Ureter (tissue), 1 donor: ENCODE measurements at regions not wholly inside any gene's neighbourhood (a gene's known extent, or its start where the extent isn't known, plus 50 kb on each side); places are given as distances from the start of the nearest gene placed in this dataset.
"Not testable (repeated sequence)": the region's sequence is repeated elsewhere in the genome, so short reads cannot be mapped to it uniquely, and the experiment has no call there.

Source experiments
- DNase-seq: peaks from one replicate; pipeline ENCODE4 v3.0.0-alpha.2; 2020; ENCODE audit warnings: low spot score
- donor health status: DM: yes; HTN: yes; CAD: no.

DNA sequence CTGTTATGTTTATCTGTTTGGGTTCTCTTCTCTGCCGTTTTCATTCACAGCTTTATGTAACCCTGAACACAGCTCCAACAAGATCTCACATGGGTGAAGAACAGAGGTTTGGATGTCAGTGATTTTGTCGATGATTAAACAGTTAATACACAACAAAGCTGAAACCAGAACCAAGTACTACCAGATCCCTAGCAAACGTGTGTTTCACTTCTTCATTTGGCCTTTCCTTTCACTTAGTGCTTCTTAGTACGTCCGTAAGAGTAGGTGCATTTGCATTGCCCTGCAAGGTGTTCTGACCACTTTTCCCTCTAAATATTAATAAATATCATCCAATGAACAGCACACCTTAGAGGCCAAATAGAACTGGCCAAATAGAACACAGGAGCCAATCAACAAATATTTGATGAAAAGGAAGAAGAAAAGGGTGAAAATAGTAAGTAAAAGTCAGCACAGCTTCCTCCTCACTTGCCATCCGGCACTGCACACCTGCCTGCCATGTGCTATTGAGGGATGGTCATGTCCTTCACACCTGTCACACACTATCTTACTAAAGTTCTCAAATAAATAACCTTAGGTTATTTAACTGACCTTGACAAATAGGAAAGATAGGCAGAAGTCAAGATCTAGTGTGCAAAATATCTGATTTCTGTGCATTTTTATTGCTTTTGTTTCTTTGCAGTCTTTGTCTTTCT is 252.6 kb upstream of the ANKRD30A start:
- DNase-seq: no peak

DNA sequence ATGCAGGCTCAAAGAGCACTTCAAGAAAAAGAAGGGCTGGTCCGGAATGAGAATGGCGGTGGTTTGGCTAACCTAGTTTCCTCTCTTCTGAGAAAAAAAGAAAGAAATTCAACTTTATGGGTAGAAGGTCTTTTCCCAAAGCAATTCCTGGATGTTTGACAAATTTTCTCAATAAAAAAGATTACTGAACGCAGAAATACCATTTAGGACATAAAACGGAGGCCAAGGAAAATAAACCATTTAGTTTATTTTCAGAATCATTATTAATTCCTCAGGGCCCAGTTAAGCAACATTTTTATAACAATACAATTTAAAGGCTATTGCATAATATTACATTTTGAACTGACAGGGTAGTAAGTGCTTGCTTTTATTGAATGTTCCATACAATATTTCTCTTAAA is 284.6 kb upstream of the ANKRD30A start:
- no peak for DNase-seq

DNA sequence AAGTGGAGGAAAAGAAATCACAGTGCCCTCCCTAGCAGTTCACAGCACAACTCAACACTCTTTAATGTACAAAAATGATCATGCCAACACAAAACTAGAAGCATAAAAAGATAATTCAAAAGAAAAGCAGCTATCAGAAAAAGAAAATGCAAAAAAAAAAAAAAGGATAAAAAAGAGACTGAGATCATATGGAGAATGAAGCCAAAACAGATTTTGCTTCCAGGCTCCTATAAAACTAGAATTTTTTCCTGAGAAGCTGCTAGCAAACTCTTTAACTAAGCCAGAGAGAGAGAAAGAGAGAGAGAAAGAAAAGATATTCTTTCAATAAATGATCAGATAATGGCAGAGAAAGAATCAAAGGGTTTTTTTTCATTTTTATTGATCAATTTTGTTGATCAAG is 288.0 kb upstream of the ANKRD30A start:
- no peak for DNase-seq

DNA sequence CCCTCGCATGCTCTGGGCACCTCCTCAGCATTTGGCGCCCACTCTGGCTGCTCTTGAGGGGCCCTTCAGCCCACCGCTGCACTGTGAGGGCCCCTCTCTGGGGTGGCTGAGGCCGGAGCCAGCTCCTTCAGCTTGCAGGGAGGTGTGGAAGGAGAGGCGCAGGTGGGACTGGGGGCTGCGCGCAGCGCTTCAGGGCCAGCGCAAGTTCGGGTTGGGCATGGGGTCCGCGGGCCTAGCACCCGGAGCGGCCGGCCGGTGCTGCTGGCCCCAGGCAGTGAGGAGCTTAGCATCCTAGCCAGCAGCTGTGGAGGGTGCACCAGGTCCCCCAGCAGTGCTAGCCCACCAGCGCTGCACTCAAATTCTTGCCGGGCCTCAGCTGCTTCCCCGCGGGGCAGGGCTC is 305.6 kb upstream of the ANKRD30A start:
- no peak for DNase-seq

DNA sequence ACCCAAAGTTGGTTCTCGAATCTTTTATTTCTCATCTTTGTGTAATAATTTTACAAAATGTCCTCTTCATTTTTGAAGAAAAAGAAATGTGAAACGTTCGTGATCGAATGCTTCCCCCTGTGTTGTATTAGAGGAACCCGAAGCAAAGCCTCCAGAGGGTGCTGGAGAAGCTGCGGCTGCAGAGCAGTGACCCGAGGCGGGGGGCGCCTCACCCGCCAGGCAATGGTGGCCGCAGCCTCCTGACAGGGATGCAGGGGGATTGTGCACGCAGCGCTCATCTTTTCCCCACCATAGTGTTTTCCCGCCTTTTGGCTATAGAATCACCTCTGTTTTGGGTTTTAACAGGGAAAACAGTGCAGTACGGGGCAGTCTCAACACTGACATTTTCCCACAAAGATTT is 307.5 kb upstream of the ANKRD30A start:
- no peak for DNase-seq

DNA sequence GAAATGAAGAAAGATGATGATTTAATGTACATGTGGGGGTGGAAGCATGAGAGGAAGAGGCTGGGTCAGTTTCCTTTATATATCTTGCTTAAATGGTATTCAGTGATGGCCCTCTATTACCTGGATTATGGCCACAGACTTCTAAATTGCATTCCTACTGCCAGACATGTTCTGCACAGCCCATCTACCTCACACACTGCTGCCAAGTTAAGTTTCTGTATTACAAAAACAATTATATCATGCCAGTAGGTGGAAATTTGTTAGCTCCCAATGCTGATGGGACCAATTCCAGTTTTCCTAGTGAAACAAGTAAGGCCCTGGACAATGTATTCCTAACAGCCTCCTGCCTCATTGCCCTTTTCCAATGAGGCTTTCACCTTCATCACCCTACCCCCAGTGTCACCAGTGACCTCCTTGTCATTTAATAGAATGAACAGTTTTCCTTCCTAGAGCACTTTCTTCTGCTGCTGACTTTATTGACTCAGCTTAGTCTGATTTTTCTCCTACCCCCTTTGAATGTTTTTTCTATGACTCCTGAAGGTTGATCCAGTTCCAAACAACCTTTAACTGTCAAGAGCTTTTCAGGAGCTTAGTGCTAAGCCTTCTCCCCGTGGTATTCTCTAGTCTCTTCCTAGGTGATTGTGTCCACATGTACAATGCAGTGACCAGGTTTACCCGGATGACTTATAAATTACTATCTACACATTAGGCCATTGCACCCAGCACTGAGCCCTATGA is 316.6 kb upstream of the ANKRD30A start:
- no peak for DNase-seq

DNA sequence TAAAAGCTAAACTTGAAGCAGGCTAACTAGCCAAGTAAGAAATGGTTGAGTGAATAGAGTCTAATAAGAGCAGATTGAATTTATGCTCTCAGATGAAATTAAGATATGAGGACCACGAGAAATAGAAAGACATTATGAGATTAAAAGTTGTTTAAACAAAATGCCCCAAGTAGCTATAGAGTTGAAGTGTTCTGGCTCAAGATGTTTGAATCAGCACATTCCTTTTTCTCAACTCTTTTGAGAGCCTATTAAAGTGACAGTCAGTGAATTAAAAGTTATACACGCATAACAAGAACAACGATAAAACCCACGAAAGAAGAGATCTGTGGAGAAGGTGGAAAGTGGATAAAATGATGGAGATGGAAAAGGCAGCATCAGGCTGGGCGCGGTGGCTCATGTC is 322.2 kb upstream of the ANKRD30A start:
- no peak for DNase-seq

DNA sequence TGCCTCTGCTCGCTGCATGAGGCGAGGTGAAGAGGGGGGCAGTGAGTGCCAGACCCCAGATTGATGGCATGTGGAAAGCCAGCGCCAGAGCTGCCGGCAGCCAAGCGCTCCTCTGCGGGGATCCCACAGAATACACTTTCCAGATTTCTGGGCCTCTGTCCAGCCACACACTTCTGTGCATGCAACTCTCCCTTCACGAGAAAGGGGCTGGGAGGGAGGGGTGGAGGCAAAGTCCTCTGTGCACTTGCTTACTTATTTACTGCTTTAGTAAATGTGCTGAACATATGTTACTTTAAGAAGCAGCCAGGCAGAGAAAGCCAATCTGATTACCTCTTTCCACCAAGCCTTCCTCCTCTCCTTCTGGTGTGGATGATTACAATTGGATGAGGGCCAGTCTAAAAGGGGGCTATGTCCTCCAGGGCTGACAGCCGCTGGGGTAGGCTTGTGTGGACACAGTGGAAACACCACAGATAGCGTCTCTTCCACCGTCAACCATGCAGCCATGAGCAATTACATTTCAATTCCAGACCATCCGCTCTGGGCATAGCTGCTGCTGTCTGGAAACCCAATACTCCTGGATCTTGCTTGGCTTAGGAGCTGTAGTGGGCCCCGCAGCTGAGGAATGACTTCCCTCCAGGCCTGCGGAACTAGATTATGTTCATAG is 322.8 kb upstream of the ANKRD30A start:
- DNase-seq: no peak

DNA sequence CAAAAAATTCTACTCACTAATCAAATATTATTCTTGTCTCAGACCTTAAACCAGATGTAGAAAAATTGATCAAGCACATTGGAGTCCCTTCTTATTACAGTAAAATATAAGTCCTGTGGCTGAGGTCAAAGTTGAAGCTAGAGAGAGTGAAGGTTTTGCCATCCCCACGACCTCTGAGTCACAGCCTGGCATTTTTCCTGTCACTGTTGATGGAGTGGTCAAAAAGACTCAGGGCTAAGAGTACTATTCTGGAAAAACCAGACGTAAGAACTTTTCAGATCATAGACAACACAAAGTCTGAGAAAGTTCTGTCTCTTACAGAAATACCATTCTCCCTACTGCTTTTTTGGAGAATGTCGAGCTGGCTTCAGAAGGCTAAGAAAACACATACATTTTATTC is 323.7 kb upstream of the ANKRD30A start:
- DNase-seq: no peak

DNA sequence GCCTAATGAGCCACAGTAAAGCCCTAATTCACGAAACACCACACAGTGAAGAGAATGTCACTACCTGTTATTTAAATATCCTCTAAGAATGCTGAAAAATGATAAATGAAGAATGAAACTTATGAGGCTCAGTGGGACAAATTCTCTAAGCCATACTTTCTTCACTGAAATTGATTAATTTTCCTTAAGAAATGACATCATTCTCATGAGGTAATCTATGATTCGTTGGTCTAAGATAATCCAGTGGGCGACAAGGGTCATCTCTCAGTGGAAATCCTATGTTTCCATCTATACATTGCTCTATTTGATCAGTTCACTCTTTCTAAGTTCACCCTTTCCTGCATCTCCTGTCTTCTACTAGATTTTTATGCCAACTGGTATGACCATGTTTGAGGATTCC is 330.4 kb upstream of the ANKRD30A start:
- no peak for DNase-seq

DNA sequence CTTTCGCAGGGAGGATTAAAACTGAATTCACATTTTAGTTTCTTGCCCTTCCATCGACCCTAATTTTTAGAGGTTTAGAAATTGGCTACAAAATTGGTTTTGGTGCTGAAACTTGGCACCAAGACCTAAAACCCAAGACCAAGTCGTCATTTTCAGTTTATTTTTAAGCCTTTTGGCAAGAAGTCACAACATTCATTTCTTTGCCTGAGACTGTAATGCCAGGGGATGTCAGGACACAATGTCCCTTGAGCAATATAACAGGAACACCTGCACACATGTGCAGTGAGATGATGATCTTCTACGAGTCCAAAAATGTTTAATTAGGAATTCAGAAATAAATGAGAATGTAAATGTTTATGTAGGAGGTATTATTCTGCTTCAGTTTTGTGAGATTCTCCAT is 335.4 kb upstream of the ANKRD30A start:
- no peak for DNase-seq

DNA sequence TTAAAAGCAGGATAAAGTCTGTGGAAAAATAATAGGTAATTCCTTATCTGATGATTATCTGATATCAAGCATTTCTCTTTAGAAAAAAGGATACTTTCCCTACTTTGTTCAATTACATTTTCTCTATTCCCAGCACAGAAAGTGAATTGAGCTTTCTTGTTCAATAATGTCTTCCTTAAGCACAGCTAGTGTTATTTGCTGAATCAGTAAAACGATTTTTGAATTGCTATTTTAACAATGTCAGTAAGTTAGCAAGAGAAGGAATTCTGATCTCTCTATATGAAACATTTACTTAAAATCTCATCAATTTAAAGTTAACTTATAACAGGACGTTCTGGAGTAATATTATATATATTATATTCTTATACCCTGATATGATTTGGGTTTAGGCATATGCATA is 337.2 kb upstream of the ANKRD30A start:
- no peak for DNase-seq

DNA sequence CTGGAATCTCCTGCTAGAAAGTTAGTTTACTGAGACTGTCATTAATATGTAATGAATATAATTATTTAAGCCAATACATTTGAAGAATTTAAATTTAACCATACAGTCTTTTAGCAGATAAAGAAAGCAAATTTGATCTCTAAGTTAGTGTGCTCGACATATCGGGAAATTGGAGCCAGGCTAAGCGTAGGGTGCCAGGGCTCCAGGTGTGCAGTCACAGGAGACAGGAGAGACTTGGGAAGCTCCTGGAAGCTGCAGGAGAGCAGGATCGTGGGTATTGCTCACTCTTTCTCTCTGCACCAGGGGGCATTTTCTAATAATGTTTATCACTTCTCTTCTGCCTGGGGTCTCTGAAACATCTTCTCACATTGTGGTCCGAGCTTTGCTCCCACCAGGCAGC is 342.0 kb upstream of the ANKRD30A start:
- no peak for DNase-seq

DNA sequence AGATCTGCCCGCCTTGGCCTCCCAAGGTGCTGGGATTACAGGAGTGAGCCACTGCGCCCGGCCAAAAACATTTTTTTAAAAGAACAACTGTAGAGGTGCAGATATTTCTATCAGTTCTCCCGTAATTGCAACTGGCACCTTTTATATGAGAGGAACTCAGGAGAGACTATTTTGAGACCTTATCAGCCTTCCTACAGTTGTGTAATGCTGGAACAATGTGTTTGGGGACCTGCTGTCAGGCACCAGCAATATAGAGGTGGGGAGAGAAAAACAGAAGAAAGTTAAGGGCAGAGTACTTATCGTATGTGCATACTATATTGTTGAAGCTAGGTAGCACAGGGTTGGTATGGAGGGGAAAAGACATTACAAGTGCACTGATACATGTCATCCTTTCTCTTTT is 343.8 kb upstream of the ANKRD30A start:
- DNase-seq: no peak

DNA sequence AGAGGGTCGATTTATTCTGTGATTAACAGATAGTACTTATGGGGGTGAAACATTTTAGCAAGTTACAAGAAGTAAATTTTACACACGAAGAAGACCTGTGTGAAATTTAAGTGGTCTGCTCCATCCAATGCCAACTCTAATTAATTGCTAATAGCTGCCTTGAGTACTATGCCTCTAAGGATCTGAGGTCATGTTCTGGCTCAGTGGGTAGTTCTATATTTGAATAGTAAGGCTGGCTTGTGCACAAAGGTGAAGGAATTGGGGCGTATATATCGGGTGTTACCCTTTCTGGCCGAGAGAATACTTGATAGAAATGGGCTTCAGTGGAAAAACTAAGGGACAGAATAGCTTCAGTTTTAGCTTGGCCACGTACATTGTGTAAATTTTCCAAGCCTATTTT is 345.2 kb upstream of the ANKRD30A start:
- no peak for DNase-seq

DNA sequence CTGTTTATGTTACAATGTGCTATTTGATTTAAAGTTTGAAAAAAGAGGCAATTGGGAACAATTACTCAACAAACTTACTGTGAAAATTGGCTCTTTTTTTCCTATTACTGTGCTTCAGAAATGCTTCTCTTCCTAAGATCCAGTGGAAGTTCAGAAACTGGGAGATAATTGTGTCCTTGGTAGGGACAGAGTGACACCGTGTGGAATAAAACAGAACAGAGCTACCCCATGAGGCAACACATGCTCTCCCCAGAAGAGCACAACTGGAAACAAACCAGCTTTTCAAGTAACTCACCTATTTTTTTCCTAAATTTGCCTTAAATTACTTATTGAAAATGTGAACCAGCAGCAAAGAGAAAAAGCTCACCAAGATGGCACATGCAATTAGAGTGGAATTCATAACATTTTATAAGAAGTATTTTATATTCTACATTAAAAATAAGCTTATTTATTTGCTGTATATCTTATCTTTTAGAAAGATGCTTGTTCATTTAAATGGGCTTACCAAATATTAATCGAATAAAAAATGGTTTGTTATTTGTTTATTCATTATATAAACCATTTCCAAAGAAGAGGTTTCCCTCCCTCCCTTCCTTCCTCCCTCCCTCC is 346.1 kb upstream of the ANKRD30A start:
- no peak for DNase-seq

DNA sequence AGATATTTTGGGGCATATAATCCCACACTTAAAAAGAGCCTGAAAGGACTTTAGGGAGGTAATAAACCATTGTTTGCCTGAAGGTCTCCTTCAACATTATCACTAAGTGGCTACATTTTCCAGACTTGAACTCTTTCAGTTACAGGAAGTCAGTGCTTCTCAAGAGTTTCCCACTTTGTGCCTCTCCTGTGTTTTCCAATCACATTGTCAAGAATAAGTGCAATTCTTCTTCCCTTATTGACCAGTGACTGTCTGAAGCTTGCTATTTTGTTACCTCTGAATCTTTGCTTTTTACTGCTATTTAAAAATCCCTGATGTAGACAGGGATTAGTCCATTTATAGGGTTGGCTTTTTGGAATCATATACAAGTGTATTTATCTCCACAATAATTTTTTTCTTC is 346.7 kb upstream of the ANKRD30A start:
- no peak for DNase-seq

DNA sequence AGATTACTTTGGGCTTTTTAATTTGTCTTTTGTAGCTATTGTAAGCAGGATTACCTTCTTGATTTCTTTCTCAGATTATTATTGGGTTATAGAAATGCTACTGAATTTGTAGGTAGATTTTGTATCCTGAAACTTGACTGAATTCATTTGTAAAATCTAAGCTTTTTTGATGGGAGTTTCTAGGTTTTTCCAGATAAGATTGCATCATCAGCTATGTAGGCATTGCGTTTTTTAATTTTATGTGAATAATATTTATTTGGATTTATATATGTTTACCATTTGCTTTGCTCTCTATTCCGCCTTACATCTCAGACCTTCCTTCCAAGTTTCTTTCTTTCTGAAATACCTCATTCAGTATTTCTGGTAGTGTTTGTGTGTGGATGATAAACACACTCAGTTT is 351.7 kb upstream of the ANKRD30A start:
- DNase-seq: no peak

DNA sequence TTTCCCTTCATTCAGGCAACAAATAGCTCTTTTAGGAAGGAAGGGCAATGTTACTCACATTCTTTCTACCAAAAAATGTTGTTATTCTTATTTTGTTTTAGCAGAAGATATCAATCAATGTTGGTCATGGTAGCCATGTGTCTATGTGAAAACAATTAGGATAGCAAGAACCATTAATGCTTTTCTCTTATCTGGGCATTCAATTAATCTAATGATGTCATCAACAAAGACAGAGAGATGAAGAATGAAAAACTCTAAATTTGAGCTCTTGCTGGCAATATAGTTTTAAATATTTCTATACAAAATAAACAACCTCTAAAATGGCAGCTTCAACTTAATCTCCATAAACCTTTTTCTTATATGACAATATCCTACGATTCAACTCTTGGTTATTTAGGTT is 353.7 kb upstream of the ANKRD30A start:
- DNase-seq: no peak

DNA sequence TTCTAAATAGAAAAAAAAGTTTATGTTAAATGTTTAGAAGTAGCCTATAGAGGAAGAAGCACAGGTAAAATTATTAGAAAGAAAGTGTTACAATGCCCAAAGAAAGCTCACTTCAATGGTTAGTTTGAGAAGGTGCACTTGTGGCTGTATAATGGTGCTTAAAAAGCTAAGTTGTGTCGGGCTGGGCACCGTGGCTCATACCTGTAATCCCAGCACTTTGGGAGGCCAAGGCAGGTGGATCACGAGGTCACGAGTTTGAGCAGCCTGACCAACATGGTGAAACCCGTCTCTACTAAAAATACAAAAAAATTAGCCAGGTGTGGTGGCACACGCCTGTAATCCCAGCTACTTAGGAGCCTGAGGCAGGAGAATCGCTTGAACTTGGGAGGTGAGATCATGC is 355.7 kb upstream of the ANKRD30A start:
- not testable (repeated sequence) for DNase-seq

DNA sequence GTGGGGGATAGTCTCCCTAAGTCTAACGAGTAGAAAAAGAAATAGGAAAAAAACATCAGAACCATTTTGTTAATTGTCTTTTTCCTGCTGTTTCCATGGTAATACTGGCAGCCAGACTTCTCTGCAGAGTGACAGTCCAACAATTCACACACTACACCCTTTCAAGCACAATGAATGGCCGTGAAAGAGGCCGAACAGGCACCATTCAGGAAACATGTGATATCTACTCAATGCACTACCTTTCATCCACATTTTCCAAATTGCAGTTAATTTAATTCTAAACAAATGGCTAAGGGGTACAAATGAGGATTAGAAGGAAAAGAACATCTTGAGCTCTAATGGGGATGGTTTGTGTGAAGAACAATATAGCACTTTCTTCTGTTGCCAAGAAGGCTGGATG is 358.5 kb upstream of the ANKRD30A start:
- DNase-seq: no peak

DNA sequence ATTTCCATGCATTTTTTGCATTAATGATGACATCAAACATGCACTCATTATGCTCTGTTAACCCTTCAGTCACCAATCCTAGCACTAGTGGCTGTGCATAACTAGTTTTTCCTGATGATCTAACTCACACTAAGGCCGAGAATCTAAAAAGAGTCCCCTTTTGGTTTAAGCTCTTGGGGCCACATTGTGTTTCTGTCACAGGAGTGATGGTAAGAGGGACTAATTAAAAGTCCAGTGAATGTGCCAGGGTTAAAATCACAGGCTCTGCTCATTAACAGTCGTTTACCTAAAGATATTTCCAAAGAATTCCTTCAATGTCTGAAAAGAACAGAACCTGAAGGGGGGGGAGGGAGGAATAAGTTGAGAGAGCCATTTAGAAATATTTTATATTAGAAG is 359.0 kb upstream of the ANKRD30A start:
- DNase-seq: no peak
